GM19463 (cell line): ENCODE measurements at regions not wholly inside any gene's neighbourhood (a gene's known extent, or its start where the extent isn't known, plus 50 kb on each side); places are given as distances from the start of the nearest gene placed in this dataset.
"Not testable (repeated sequence)": the region's sequence is repeated elsewhere in the genome, so short reads cannot be mapped to it uniquely, and the experiment has no call there.

Experiments used
- ATAC-seq: cut with Tn5 transposase; IDR thresholded peaks from one replicate; pipeline ENCODE4 v1.9.1; 2021; ENCODE audit warnings: mild to moderate bottlenecking, moderate library complexity; ENCODE audit not compliant: unreplicated experiment

GRCh38 chr13:88945793-88946192 is 1274.6 kb downstream of the SLITRK5 start:
- no peak for ATAC-seq

- ATAC-seq: no peak
Measured at GRCh38 chr13:88948501-88948900, 1277.3 kb downstream of the SLITRK5 start.

GRCh38 chr13:88958821-88959220 is 1287.7 kb downstream of the SLITRK5 start:
- ATAC-seq: no peak

GRCh38 chr13:88976466-88976865 is 1305.3 kb downstream of the SLITRK5 start:
- ATAC-seq: no peak

- no peak for ATAC-seq
Measured at GRCh38 chr13:88978607-88979006, 1307.4 kb downstream of the SLITRK5 start.

GRCh38 chr13:88979465-88980175 is 1308.4 kb downstream of the SLITRK5 start:
- peak; percentile 45 for ATAC-seq

GRCh38 chr13:89003656-89004055 is 1332.5 kb downstream of the SLITRK5 start:
- no peak for ATAC-seq

- ATAC-seq: no peak
Measured at GRCh38 chr13:89011615-89012014, 1340.4 kb downstream of the SLITRK5 start.

- ATAC-seq: no peak
Measured at GRCh38 chr13:89027694-89028306, 1356.6 kb downstream of the SLITRK5 start.

- ATAC-seq: no peak
Measured at GRCh38 chr13:89029062-89029461, 1357.9 kb downstream of the SLITRK5 start.

GRCh38 chr13:89034015-89034414 is 1362.8 kb downstream of the SLITRK5 start:
- ATAC-seq: no peak

GRCh38 chr13:89052699-89053098 is 1381.5 kb downstream of the SLITRK5 start:
- ATAC-seq: no peak

GRCh38 chr13:89053418-89053817 is 1382.2 kb downstream of the SLITRK5 start:
- no peak for ATAC-seq

- no peak for ATAC-seq
Measured at GRCh38 chr13:89057274-89057673, 1386.1 kb downstream of the SLITRK5 start.

GRCh38 chr13:89057862-89058261 is 1386.7 kb downstream of the SLITRK5 start:
- no peak for ATAC-seq

- ATAC-seq: no peak
Measured at GRCh38 chr13:89061821-89062220, 1390.7 kb downstream of the SLITRK5 start.

- ATAC-seq: no peak
Measured at GRCh38 chr13:89066868-89067466, 1395.8 kb downstream of the SLITRK5 start.

- no peak for ATAC-seq
Measured at GRCh38 chr13:89072979-89073378, 1401.8 kb downstream of the SLITRK5 start.

- no peak for ATAC-seq
Measured at GRCh38 chr13:89076622-89077021, 1405.5 kb downstream of the SLITRK5 start.

GRCh38 chr13:89082623-89083022 is 1411.5 kb downstream of the SLITRK5 start:
- ATAC-seq: no peak

- ATAC-seq: not testable (repeated sequence)
Measured at GRCh38 chr13:89088107-89088506, 1416.9 kb downstream of the SLITRK5 start.

- no peak for ATAC-seq
Measured at GRCh38 chr13:89097994-89098393, 1426.8 kb downstream of the SLITRK5 start.
